ENCODE measurements at regions not wholly inside any gene's neighbourhood (a gene's known extent, or its start where the extent isn't known, plus 50 kb on each side); places are given as distances from the start of the nearest gene placed in this dataset.

- no peak for TF ChIP-seq YY1 (IDR thresholded peaks at IDR 0.05; ENCODE audit: low read depth)
- no peak for TF ChIP-seq MAX (IDR thresholded peaks at IDR 0.05)
- no peak for TF ChIP-seq EP300 (IDR thresholded peaks at IDR 0.05; ENCODE audit: borderline replicate concordance)
- TF ChIP-seq TCF12 (IDR thresholded peaks at IDR 0.05; ENCODE audit: low read depth) = no peak
- no peak for TF ChIP-seq REST (IDR thresholded peaks at IDR 0.05; ENCODE audit: low read depth)
- no peak for TF ChIP-seq TAF1 (IDR thresholded peaks at IDR 0.05; ENCODE audit: low read depth)
- TF ChIP-seq RAD21 (IDR thresholded peaks at IDR 0.05; ENCODE audit: low read depth) = no peak
- TF ChIP-seq USF1 (IDR thresholded peaks at IDR 0.05) = no peak
- no peak for TF ChIP-seq NFIC (IDR thresholded peaks at IDR 0.05)
- TF ChIP-seq FOXM1 (IDR thresholded peaks at IDR 0.05; ENCODE audit: borderline replicate concordance, low read depth) = no peak
- TF ChIP-seq CREB1 (IDR thresholded peaks at IDR 0.05; ENCODE audit: low read depth) = no peak
Observed at GRCh38 chr11:122264121-122264520, 148.1 kb upstream of the BLID start.

GRCh38 chr11:122261546-122261945 lies 145.5 kb upstream of the BLID start:
- TF ChIP-seq TEAD4 (IDR thresholded peaks at IDR 0.05) (no peak), EP300 (IDR thresholded peaks at IDR 0.05; ENCODE audit: borderline replicate concordance) (no peak), ZBTB7A (IDR thresholded peaks at IDR 0.05; ENCODE audit: low read depth) (no peak), TCF12 (IDR thresholded peaks at IDR 0.05; ENCODE audit: low read depth) (no peak), CREB1 (IDR thresholded peaks at IDR 0.05; ENCODE audit: low read depth) (no peak), CEBPB (IDR thresholded peaks at IDR 0.05) (no peak), NFIC (IDR thresholded peaks at IDR 0.05) (no peak), USF1 (IDR thresholded peaks at IDR 0.05) (no peak), RAD21 (IDR thresholded peaks at IDR 0.05; ENCODE audit: low read depth) (no peak)

- TF ChIP-seq RAD21 (IDR thresholded peaks at IDR 0.05; ENCODE audit: low read depth) = no peak
- no peak for TF ChIP-seq CEBPB (IDR thresholded peaks at IDR 0.05)
- TF ChIP-seq EGR1 (IDR thresholded peaks at IDR 0.05) = no peak
- TF ChIP-seq EP300 (IDR thresholded peaks at IDR 0.05; ENCODE audit: borderline replicate concordance) = no peak
- TF ChIP-seq FOXM1 (IDR thresholded peaks at IDR 0.05; ENCODE audit: borderline replicate concordance, low read depth) = no peak
- no peak for TF ChIP-seq TEAD4 (IDR thresholded peaks at IDR 0.05)
- TF ChIP-seq MAX (IDR thresholded peaks at IDR 0.05) = no peak
- TF ChIP-seq YY1 (IDR thresholded peaks at IDR 0.05; ENCODE audit: low read depth) = no peak
- TF ChIP-seq NFIC (IDR thresholded peaks at IDR 0.05) = no peak
- TF ChIP-seq CREB1 (IDR thresholded peaks at IDR 0.05; ENCODE audit: low read depth) = no peak
- TF ChIP-seq ZBTB7A (IDR thresholded peaks at IDR 0.05; ENCODE audit: low read depth) = no peak
- no peak for TF ChIP-seq TCF12 (IDR thresholded peaks at IDR 0.05; ENCODE audit: low read depth)
- TF ChIP-seq TAF1 (IDR thresholded peaks at IDR 0.05; ENCODE audit: low read depth) = no peak
- TF ChIP-seq USF1 (IDR thresholded peaks at IDR 0.05) = no peak
- TF ChIP-seq REST (IDR thresholded peaks at IDR 0.05; ENCODE audit: low read depth) = no peak
Observed at GRCh38 chr11:122259195-122259821, 143.3 kb upstream of the BLID start.

GRCh38 chr11:122258446-122259194 lies 142.6 kb upstream of the BLID start:
- TF ChIP-seq TEAD4 (IDR thresholded peaks at IDR 0.05) (no peak), TCF12 (IDR thresholded peaks at IDR 0.05; ENCODE audit: low read depth) (no peak), NFIC (IDR thresholded peaks at IDR 0.05) (no peak), CEBPB (IDR thresholded peaks at IDR 0.05) (no peak), RAD21 (IDR thresholded peaks at IDR 0.05; ENCODE audit: low read depth) (no peak), YY1 (IDR thresholded peaks at IDR 0.05; ENCODE audit: low read depth) (no peak), ZBTB7A (IDR thresholded peaks at IDR 0.05; ENCODE audit: low read depth) (no peak), FOXM1 (IDR thresholded peaks at IDR 0.05; ENCODE audit: borderline replicate concordance, low read depth) (no peak), EP300 (IDR thresholded peaks at IDR 0.05; ENCODE audit: borderline replicate concordance) (no peak), CREB1 (IDR thresholded peaks at IDR 0.05; ENCODE audit: low read depth) (no peak), USF1 (IDR thresholded peaks at IDR 0.05) (no peak), EGR1 (IDR thresholded peaks at IDR 0.05) (no peak), MAX (IDR thresholded peaks at IDR 0.05) (no peak)
